AG04449 (cell line): ENCODE measurements at regions not wholly inside any gene's neighbourhood (a gene's known extent, or its start where the extent isn't known, plus 50 kb on each side); places are given as distances from the start of the nearest gene placed in this dataset.
"Not testable (repeated sequence)": the region's sequence is repeated elsewhere in the genome, so short reads cannot be mapped to it uniquely, and the experiment has no call there.

ENCODE experiments used
- CTCF ChIA-PET: fragments of 350-600 bp; formaldehyde crosslinking; extraction: SDS; loops from one replicate; lab custom pipeline; 2021; ENCODE audit warnings: antibody characterized with exemption; lab: Yijun Ruan, JAX
- POLR2A ChIA-PET: fragments of 400-600, 350-600 bp; formaldehyde crosslinking; extraction: SDS; loops from one replicate; lab custom pipeline; 2020; ENCODE audit warnings: antibody characterized with exemption, inconsistent platforms; lab: Yijun Ruan, JAX
- DNase-seq: peaks from one replicate; pipeline ENCODE4 v3.0.0-alpha.2; 2010; ENCODE audit warnings: low read depth, low spot score
- H3K4me3 ChIP-seq: 2 replicates; pipeline ENCODE4 v1.5.1; 2011; ENCODE audit warnings: low read depth, mild to moderate bottlenecking, control low read depth, low read length
- CTCF ChIP-seq: IDR thresholded peaks from one replicate; pipeline ENCODE4 v1.5.1; 2011; ENCODE audit warnings: mild to moderate bottlenecking, moderate library complexity, low read length, control low read depth, inconsistent platforms; ENCODE audit not compliant: insufficient read depth; ENCODE audit errors: missing control alignments

GRCh38 chr3:163196245-163196644, 1699.6 kb downstream of the OTOL1 start:
- ChIA-PET CTCF (no interaction called here), POLR2A (no interaction called here)
- TF ChIP-seq CTCF: no peak
- no peak for DNase-seq
- no peak overlapping the region for H3K4me3 ChIP-seq

DNA sequence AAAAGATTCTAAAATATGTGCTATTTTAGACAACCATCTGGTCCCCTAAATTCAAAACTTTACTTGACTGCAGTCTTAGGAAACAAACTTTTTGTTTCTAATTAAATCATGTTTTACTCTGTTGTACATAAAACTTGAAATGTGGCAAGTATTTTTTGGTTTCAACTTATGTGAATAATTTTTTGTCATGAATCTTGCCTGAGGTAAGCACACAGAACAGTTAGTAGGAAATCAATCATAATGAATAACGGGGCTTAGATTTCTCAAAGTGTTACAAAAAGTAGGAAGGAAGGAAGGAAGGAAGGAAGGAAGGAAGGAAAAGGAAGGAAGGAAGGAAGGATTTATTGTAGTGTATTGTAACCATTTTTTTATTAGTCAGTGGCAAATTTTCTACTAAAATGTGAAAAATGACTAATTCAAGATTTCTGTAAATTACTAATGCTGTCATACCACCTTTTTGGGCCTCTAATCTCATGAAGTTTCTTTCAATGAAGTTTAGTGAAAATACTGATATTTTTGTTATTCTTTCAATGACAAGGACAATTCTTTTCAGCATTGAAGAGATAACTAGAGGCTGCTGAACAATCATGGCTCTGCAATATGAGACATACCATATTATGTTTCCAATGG, 1689.2 kb downstream of the OTOL1 start:
- POLR2A ChIA-PET: no interaction called here
- CTCF ChIA-PET: no interaction called here
- no peak for DNase-seq
- H3K4me3 ChIP-seq: no peak overlapping the region
- TF ChIP-seq CTCF: no peak

DNA sequence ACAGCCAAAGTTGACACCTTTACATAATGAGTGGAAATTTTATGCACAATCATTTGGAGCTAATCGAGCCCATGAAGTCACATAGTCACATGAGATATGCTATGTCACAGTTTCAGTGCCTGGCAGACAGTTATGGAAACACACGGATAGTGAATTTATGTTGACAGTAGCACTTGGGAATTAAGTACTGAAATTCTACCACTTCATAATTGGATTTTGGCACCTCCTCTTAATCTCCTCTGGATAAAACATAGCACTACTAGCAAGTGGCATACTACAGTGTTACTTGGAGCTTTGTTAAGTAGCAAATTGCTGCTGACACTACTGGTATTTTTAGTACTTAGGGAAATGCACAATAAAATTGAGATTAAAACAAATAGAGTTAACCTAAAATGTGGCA, 1679.4 kb downstream of the OTOL1 start:
- ChIA-PET CTCF (no interaction called here), POLR2A (no interaction called here)
- no peak overlapping the region for H3K4me3 ChIP-seq
- no peak for TF ChIP-seq CTCF
- DNase-seq: no peak

- POLR2A ChIA-PET, DNase-seq, H3K4me3 ChIP-seq, CTCF ChIA-PET: not testable (repeated sequence)
Measured at GRCh38 chr3:163172513-163172912, 1675.9 kb downstream of the OTOL1 start.

DNA sequence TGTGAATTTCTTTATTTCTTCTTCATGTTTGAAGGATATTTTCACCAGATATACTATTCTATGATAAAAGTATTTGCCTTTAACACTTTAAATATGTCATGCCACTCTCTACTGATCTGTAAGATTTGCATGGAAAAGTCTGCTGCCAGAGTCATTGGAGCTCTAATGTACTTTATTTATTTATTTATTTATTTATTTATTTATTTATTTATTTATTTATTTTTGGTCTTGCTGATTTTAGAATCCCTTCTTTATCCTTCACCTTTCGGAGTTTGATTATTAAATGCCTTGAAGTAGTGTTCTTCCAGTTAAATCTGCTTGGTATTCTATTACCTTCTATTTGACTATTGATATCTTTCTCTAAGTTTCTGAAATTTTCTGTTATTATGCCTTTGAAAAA, 1669.6 kb downstream of the OTOL1 start:
- TF ChIP-seq CTCF: no peak
- POLR2A ChIA-PET: no interaction called here
- DNase-seq: no peak
- no peak overlapping the region for H3K4me3 ChIP-seq
- CTCF ChIA-PET: no interaction called here

DNA sequence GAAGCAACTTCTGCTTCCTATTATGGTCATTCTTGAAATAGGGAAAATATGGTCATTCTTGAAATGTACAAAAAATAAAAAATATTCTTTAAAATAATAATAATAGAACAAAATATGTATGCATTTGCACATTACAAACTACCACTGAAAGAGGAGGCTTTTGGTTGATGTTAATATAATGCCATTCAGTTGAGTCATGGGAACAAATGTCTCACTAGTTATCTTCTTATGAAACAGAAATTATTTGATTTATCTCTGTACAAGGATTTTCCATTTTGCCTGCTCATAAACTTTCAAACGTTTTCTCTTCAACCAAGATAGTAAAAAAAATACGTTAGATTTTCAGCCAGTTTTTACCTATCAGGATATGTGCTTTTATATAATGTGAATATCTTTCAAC, 1662.7 kb downstream of the OTOL1 start:
- DNase-seq: no peak
- ChIA-PET CTCF (no interaction called here), POLR2A (no interaction called here)
- no peak for TF ChIP-seq CTCF
- no peak overlapping the region for H3K4me3 ChIP-seq

DNA sequence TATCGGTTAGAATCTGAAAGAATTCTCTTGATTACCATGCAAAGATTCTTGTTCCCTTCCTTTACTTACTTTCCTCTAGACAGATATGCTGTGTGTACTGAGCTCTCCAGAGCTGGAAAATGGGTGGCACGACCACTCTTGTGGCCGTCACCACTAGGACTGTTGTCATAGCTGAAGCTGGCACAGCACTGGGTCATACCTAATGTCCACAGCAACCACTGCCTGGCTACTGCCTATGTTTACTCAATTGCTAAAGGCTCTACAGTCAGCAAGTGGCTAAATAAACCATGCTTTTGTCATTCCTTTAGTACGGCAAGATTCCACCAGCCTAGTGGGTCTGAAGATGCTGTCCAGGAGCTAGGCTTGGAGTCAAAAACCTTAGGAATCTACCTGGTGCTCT, 1643.0 kb downstream of the OTOL1 start:
- H3K4me3 ChIP-seq: no peak overlapping the region
- TF ChIP-seq CTCF: no peak
- CTCF ChIA-PET: no interaction called here
- POLR2A ChIA-PET: no interaction called here
- DNase-seq: no peak
